ENCODE measurements at regions not wholly inside any gene's neighbourhood (a gene's known extent, or its start where the extent isn't known, plus 50 kb on each side); places are given as distances from the start of the nearest gene placed in this dataset.

DNA sequence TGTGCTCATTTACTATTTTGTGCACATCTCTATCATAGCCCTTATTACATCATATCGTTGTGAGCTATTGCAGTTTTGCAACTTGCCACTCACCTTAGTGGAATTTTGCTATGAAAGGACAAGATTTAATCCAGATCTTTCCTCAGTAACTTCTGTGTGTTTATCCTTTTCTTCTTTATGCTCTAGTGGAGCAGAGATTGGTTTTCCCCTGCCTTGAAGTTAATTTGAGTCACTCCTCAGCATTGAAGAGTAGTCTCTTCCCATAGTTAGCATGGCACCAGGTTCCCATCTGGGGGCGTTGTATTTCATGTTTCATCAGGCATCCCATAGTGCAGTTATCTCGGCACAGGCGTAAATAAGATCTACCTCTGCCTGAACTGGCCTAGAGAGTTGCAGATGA is 510.4 kb downstream of the PSAT1 start:
- TF ChIP-seq, protein P1, sequence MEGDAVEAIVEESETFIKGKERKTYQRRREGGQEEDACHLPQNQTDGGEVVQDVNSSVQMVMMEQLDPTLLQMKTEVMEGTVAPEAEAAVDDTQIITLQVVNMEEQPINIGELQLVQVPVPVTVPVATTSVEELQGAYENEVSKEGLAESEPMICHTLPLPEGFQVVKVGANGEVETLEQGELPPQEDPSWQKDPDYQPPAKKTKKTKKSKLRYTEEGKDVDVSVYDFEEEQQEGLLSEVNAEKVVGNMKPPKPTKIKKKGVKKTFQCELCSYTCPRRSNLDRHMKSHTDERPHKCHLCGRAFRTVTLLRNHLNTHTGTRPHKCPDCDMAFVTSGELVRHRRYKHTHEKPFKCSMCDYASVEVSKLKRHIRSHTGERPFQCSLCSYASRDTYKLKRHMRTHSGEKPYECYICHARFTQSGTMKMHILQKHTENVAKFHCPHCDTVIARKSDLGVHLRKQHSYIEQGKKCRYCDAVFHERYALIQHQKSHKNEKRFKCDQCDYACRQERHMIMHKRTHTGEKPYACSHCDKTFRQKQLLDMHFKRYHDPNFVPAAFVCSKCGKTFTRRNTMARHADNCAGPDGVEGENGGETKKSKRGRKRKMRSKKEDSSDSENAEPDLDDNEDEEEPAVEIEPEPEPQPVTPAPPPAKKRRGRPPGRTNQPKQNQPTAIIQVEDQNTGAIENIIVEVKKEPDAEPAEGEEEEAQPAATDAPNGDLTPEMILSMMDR (IDR thresholded peaks at IDR 0.05; ENCODE audit: insufficient read depth, low read length), result no peak
- no peak for DNase-seq (ENCODE audit: low read depth)
- no peak overlapping the region for H3K4me3 ChIP-seq (ENCODE audit: low read depth, low read length)

DNA sequence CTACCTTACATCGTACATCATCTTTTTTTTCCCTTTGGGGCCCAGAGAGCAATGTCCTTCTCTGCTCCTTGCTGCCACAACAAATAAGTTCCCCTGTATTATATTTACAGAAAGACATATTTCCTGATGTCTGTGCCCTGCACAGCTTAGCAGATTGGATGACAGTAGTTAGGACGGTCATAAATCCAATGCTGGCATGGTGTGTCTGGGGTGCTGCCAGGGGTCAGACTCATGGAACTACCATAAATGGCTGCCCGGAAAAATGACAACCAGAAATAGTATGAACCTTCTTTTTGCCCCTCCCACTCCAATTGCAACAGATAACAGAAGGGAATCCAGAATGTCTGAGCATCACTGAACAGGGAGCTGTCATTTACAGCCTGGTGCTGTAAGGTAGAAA is 511.1 kb downstream of the PSAT1 start:
- no peak for DNase-seq (ENCODE audit: low read depth)
- H3K4me3 ChIP-seq (ENCODE audit: low read depth, low read length), result no peak overlapping the region
- TF ChIP-seq, protein P1 (IDR thresholded peaks at IDR 0.05; ENCODE audit: insufficient read depth, low read length), result no peak

DNA sequence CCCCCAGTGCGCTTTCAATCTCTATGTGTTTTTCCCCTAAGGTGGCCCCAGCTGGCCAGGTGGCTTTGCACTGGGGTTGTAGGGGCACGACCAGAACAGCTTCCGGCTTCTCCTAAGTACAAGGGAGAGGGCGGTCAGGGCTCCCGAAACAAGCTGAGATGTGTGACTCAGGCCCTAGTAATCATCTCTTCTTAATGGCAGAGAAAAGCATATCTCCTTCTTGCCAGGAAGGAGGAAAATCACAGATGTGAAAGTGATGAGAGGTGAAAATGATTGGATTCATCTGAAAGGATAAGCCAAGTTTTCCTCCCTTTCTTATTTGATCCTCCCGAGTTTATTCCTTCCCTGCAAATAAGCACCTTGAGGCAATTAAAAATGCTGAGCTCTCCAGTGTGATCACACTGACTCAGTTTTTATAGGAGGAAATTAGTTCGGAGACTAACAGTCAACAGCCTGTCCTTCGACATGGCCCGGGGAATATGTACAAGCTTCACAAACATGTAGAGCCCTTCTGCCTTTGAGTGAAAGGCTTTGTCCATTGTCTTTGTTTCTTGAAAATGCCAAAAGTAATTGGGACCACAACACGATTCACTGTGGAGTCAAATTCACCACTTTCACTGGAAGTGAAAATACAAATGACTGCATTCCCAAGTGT is 514.8 kb downstream of the PSAT1 start:
- DNase-seq (ENCODE audit: low read depth), result no peak
- no peak overlapping the region for H3K4me3 ChIP-seq (ENCODE audit: low read depth, low read length)
- TF ChIP-seq, protein P1 (IDR thresholded peaks at IDR 0.05; ENCODE audit: insufficient read depth, low read length), result no peak

DNA sequence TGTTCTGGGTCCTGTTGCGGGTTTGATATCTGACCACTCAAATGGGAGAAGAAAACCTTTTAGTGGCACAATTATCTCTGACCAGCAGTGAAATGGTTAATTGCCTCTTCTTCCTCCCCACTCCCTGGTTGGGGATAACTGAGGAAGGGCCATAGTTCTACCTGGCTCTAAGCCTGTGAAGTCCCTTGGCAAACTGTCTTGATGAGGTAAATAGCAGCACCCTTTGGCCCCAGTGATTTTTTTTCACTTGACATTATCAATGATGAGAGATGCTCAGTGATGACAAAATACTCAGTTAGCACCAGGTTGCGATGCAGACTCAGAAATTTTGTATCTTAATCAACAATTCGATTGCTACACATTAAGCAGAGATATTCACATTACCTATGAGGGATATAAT is 515.7 kb downstream of the PSAT1 start:
- no peak for DNase-seq (ENCODE audit: low read depth)
- no peak overlapping the region for H3K4me3 ChIP-seq (ENCODE audit: low read depth, low read length)
- TF ChIP-seq, protein P1 (IDR thresholded peaks at IDR 0.05; ENCODE audit: insufficient read depth, low read length), result no peak

DNA sequence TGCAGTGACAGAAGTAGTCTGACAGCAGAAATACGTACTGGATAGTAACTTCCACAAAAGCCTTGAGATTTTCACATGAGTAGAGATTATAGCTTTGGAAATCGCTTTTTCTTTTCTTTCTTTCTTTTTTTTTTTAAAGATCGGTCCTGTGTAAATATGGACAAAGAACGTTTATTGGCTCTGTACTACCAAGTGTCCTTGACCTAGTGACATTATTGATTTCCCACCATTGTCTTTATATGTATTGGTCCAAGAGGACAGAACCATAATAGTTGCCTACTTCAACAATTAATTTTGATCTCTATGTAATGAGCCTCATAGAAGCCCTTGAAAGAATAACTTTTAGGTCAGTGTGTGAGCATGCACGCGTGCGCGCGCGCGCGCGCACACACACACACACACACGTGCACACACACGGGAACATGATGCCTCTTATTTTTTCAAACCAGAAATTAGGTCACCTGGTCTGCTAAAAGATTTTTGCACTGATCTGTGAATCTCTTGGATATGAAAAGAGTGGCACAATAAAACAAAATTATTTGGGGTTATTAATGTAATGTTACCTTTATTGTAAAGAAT is 516.8 kb downstream of the PSAT1 start:
- no peak overlapping the region for H3K4me3 ChIP-seq (ENCODE audit: low read depth, low read length)
- TF ChIP-seq, protein P1 (IDR thresholded peaks at IDR 0.05; ENCODE audit: insufficient read depth, low read length), result no peak

DNA sequence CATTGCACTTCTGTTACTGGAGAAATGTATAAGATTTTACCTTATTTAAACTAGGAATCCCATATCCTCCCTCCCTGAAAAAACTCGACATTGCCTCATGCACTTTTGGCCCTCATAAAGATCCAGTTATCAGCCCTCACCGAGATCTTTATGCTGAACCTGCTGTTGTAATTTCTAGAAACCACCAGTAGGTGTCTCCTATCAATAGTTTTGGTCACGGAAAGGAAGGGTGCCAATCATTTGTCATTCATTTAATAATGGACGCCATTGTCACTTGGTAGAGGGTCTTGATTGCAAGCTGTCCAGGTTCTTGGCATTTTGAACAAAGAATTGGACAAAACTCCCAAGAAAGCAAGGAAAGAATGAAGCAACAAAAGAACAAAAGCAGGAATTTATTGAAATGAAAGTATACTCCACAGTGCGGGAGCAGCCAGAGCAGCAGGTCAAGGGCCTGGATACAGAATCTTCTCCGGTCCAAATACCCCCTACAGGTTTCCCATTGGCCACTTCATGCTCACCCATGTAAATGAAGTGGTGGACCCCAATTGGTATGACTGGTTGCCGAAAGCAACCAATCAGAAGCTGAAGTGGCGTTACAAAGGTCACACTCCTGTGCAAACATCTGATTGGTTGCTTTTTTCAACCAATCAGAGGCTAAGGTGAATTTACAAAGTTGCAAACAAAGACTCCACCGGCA is 524.3 kb downstream of the PSAT1 start:
- TF ChIP-seq, protein P1 (IDR thresholded peaks at IDR 0.05; ENCODE audit: insufficient read depth, low read length), result peak; percentile 62
- peak; percentile 27 for DNase-seq (ENCODE audit: low read depth)
- peak overlapping the region; percentile 22 for H3K4me3 ChIP-seq (ENCODE audit: low read depth, low read length)

More for the DNA sequence above, 516.8 kb downstream of the PSAT1 start:
- DNase-seq (ENCODE audit: low read depth), result no peak

Measured in fibroblast of the aortic adventitia (primary cell).